Heart left ventricle (tissue), 13 donors: ENCODE measurements at regions not wholly inside any gene's neighbourhood (a gene's known extent, or its start where the extent isn't known, plus 50 kb on each side); places are given as distances from the start of the nearest gene placed in this dataset.

Experiments
- POLR2A ChIP-seq, 2 donors: fragments of 450-650 bp; IDR thresholded peaks; one replicate each; pipeline ENCODE4 v1.6.1; 2017; ENCODE audit warnings: antibody characterized with exemption in 2 of 2, mild to moderate bottlenecking in 2 of 2, moderate library complexity in 2 of 2
- TF ChIP-seq, protein P1 (sequence below), 12 donors: fragments of 200-600 bp; sonication (generic) in 4 of 12; IDR thresholded peaks; one replicate each; pipeline versions ENCODE4 v1.5.0 to v1.8.0; 2018 to 2022; ENCODE audit warnings: antibody characterized with exemption in 12 of 12, mild to moderate bottlenecking in 5 of 12
- donor health status: ischemic (EF 13 %, LVEDD 7.1; RV severe dilation, severe dysfunction).
- donor health status: DM: no; HTN: yes; CAD: no.
- donor health status: DM: no; HTN: no; CAD: no.
- donor health status: ischemic (EF 25% LVEDD 6.9; RV normal size, moderate dysfunction).
- donor health status: ischemic (EF 25% LVEDD 5.7; RV mildly dilated, moderate dysfunction).
- donor health status: ischemic (EF 35%, LVEDD 5.7; RV mildly dilated, moderate dysfunction).
- donor health status: nonischemic (EF 11% LVEDD 7.7; RV severe dilation, severe dysfunction).
- donor health status: DM: yes; HTN: yes; CAD: no.
- donor health status: PGD.
- donor health status: ischemic (EF 29% LVEDD 5.4; RV normal size, mild dysfunction).
- donor health status: nonischemic (EF 23%, LVEDD 6.1; RV moderate dilation, normal function).

GRCh38 chr15:89399238-89400115, 64.9 kb upstream of the POLG start:
- no peak for TF ChIP-seq POLR2A (IDR thresholded peaks at IDR 0.05)
- TF ChIP-seq, protein P1, sequence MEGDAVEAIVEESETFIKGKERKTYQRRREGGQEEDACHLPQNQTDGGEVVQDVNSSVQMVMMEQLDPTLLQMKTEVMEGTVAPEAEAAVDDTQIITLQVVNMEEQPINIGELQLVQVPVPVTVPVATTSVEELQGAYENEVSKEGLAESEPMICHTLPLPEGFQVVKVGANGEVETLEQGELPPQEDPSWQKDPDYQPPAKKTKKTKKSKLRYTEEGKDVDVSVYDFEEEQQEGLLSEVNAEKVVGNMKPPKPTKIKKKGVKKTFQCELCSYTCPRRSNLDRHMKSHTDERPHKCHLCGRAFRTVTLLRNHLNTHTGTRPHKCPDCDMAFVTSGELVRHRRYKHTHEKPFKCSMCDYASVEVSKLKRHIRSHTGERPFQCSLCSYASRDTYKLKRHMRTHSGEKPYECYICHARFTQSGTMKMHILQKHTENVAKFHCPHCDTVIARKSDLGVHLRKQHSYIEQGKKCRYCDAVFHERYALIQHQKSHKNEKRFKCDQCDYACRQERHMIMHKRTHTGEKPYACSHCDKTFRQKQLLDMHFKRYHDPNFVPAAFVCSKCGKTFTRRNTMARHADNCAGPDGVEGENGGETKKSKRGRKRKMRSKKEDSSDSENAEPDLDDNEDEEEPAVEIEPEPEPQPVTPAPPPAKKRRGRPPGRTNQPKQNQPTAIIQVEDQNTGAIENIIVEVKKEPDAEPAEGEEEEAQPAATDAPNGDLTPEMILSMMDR (IDR thresholded peaks at IDR 0.05), result peak in 4 of 12 donors; percentile 17 to 25 (median 21)
